CD4-positive, alpha-beta T cell treated with Interferon gamma for 1 hour (primary cell): ENCODE measurements at regions not wholly inside any gene's neighbourhood (a gene's known extent, or its start where the extent isn't known, plus 50 kb on each side); places are given as distances from the start of the nearest gene placed in this dataset.

Source experiments
- DNase-seq: peaks from one replicate; pipeline ENCODE4 v3.0.0-alpha.2; 2020

DNA sequence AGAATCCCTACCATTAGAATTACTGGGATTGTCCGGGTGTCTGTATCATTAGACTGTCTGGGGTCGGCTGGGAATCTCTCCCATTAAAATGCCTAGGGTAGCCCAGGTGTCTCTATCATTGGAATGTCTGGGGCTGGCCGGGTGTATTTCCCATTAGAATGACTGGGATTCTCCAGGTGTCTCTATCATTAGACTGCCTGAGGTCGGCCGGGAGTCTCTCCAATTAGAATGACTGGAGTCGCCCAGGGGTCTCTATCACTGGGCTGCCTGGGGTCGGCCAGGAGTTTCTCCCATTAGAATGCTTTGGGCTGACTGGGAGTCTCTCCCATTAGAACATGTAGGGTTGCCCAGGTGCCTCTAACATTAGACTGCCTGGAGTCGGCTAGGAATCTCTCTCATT is 1560.7 kb downstream of the UQCRFS1 start:
- no peak for DNase-seq

- DNase-seq: no peak
Observed at GRCh38 chr19:27647423-27647822, 1565.5 kb downstream of the UQCRFS1 start.

- DNase-seq: no peak
Observed at GRCh38 chr19:27635401-27635800, 1577.5 kb downstream of the UQCRFS1 start.

DNA sequence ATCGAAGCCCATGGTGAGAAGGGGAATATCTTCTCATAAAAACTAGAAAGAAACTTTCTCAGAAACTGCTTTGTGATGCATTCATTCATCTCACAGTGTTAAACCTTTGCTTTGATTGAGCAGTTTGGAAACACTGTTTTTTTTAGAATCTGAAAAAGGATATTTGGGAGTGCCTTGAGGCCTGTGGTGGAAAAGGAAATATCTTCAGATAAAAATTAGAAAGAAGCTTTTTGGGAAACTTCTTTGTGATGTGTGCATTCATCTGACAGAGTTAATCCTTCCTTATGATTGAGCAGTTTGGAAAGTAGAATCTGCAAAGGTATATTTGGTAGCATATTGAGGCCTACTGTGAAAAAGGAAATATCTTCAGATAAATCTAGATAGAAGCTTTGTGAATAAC is 1594.9 kb downstream of the UQCRFS1 start:
- no peak for DNase-seq

DNA sequence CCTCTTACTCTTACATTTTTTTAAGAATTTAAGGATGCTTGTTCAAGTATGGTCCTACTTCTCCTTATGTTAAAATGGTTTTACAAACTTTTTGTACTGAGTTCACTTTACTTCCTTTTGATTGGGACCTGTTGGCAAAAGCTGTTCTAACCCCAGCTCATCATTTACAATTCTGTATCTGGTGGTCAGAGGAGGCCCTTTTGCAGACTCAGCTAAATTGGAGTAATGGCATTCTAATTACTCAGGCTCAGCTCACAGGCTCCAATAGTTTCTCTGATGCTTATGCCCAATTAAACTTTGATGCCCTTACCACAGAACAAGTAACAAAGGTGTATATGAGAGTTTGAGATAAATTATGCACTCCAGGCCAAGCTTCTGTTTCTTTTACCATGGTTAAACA is 1632.0 kb downstream of the UQCRFS1 start:
- DNase-seq: no peak
